GM19467 (cell line): ENCODE measurements at regions not wholly inside any gene's neighbourhood (a gene's known extent, or its start where the extent isn't known, plus 50 kb on each side); places are given as distances from the start of the nearest gene placed in this dataset.
"Not testable (repeated sequence)": the region's sequence is repeated elsewhere in the genome, so short reads cannot be mapped to it uniquely, and the experiment has no call there.

ENCODE experiments used
- ATAC-seq: cut with Tn5 transposase; IDR thresholded peaks from one replicate; pipeline ENCODE4 v1.9.1; 2021; ENCODE audit warnings: mild to moderate bottlenecking, moderate library complexity; ENCODE audit not compliant: unreplicated experiment

DNA sequence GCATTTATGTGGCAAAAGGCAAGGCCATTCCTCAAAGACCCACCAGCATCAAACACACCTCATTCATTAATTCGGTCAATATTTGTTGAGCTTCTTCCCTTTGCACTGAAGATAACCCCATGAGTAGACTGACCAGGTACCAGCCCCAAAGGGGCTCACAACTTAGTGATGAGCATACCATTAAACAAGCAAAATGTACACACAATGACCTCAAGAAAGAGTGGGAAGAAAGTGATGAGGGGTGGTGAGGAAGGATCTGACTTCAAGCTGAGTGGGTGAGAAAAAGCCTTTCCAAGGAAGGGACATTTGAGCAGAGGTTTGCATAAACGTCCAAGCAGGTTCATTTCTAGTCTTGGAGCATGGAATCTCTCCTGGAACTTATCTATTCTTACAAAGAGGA, 562.5 kb downstream of the TOX3 start:
- ATAC-seq, result no peak

DNA sequence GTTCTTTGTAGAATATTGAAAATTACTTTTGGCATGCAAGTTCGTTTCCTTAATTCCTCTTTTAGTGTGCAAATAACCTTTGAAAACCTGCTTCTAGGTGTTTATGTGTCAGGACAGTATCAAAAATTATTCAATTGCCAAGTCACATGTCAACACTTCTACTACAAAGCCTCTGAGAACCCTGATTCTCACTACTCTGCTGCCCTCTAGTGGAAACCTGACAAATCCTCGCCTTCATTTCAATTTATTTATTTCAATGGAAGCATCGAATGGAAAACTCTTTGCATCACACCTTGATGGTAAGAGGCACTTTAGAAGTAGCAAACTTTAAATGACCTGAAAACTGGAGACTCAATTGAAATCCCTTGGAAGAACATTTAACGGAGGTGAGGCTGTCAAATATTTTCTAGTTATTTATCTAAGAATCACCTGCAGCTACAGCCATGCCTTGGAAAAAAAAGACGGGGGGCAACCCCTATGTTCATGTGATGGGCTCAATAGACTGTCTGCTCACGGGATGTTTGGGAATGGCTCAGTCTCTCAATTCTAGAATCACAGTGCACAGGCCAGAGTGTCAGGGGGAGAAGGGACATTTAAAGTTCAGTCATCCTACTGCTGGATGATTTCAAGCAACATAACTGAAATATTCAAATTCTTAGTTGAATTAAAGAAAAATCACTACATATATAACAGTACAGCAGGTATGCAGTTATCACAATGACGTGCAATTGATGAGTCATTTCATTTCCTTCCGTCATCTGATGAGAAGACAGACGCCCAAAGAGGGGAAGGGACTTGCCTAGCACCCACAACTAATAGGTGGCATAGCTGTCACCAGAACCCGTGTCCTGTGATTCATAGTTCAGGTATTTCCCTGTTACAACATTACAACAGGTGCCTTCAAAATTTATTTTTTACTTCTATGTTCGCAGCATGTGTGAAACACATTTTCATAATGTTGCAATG, 563.9 kb downstream of the TOX3 start:
- peak; percentile 53 for ATAC-seq

DNA sequence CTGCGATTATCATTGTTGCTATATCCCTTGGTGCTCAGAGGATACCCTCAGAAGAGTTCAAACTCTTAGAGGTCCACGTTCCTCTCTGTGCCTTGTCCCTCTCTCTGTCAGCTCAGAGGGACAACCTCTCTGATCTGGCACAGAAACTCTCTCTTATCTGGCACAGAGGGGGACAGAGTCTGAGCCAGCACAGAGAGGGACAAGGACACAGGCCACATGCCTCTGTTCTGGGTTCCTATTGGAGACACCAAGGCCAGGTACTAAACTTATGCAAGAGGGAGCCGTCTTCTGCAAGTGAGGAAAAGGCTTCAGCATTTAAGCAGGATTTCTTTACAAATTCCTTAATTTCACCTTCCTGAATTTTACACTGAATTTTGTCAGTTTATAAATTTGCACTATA, 565.2 kb downstream of the TOX3 start:
- ATAC-seq, result no peak

DNA sequence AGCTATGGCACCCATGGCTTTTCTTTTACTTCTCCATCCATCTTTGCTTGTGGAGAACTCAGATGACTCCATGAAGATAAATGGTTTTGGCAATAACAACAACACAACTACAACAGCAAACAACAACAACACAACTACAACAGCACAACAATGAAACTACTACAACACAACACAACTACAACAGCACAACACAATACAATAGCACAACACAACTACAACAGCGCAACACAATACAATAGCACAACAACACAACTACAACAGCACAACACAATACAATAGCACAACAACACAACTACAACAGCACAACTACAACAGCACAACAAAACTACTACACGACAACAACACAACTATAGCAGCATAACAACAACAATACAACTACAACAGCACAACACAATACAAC, 569.4 kb downstream of the TOX3 start:
- ATAC-seq, result not testable (repeated sequence)

DNA sequence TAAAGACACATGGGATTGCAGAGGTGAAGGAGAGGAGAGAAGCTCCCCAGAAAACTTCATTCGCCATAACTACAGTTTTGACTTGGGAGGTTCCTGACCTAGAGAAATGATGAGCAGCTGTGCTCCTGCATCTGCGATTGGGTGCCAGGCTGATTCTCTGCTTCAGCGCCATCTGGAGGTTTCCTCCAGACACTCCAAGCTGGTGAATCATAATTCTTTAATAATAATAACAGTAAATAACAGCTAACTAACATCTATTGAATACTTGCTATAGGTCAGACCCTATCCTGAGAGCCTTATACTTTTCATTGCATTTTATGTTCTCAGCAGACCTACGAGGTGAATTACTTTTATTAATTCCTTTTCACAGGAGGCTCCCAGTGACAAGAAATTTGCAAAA, 575.8 kb downstream of the TOX3 start:
- ATAC-seq, result no peak

DNA sequence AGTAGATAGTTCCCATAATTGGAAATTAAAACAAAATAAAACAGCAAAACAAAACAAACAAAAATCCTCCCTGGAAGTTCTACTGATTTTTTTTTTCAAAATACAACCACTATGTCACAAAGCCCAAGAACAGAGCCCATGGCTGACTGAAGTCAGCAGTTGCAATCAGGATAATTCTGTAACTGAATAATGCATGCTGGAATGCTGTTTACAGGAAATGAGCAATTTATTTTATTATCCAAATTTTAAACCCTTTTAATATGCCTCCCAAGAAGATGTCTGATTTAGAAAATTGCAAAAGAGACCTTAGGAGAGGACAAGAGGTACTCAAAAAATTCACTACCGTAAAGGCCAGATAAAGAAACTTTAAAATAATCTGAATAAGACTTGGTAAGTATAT, 578.2 kb downstream of the TOX3 start:
- no peak for ATAC-seq

DNA sequence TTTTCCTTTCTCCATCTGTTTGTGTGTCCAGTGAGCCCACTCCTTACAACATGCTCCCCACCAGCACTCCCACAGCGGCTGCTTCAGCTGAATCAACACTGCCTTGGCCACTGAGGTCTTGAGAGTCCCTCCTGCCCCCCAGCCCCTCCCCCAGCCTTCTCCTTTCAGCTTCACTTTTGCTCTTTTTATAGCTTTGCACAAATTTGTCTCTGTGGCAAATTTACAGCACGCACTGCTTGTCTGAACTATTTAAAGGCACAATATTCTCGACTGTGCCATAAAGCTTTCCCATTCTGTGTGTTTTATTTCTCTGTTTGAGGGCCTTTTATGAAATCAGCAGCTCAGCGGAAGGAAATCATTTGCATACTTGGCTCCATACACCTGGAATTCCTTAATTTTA, 579.3 kb downstream of the TOX3 start:
- ATAC-seq, result no peak

DNA sequence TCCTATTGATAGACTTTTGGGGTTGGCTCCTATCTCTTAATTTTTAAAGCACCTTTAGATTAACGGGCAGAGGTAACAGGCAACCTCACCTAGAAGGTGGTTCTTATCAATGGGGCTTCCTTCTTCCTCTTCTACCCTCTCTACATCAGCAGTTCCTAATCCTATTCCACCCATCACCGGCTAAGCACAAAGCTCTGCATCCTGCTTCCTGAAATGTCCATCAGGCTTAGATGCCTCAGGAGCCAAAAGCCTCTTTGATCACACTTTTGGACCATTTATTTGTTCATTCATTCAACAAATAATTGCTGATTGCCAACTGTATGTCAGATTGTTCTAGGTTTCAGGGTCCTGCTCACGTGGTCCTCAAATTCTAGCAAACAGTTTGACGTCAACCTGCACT, 586.0 kb downstream of the TOX3 start:
- ATAC-seq, result no peak

DNA sequence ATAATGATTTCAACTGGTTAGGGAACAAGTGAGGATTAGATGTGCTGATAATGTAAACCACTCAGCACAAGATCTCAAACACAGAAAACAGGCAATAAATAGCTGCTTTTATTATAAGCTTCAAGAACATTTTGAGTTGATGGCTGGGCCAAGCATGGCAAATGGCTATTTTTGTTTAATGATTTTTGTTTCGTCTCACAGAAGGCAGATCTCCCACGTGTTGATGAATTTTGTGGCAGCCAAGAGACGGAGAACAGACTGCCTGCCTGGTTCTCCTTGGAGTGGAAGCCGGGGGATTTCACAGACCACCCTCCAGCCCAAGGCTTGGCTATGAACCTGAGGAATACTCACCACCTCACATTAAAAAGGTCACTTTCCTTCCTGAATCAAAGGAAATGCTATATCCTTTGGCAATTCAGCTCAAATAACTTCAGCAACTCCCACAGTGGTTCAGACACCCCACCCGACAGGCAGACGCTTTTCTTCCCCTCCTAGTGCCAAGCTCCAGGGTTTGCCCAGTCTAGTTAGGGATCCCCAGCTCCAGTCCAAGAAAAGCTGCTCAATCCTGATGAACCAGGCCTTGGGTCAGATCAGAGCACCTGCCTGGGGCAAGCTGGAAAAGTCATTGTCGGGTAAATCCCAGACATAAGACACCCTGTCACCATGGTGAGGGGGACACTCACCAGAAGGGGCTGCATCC, 593.5 kb downstream of the TOX3 start:
- no peak for ATAC-seq

DNA sequence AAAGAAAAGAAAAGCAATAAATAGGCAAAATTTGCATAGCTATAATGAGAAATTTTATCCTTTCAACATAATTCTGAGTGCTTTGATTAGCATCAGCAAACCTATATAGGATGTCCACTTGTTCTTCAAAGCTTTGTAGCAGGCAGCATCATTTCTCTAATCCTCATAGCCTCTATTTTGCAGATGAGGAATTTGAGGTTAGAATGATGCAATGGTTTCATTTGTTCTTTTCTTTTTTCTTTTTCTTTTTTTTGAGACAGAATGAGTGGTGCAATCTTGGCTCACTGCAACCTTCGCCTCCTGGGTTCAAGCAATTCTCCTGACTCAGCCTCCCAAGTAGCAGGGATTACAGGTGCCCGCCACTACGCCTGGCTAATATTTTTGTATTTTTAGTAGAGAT, 594.4 kb downstream of the TOX3 start:
- ATAC-seq, result no peak

DNA sequence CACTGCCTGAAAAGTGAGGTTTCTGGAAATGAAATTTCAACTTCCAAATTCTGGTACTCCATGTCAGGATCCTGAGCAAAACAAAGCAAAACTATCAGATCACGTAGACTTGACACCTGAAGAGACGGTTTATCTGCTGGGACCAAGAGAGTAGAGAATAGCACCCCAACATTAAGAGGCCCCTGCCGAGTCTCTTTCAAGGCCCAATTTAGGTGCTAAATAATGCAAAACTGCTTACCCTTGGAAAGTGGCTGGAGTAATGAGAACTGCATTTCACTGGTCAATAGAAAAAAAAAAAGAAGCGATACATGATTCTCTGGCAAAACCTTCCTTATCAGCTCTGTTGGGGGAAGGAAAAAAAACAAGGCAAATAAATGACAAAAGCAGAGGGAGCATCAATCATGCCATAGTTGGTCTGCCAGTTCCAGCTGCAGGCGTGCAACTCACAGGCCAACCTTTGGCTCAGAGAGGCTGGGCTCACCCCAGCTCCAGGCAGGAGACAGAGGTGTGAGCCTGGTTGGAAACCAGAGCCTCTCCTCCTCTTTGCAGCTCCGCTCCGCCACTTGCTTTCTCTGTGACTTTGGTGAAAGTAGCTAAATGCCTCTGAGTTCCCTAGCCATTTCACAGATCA, 595.2 kb downstream of the TOX3 start:
- no peak for ATAC-seq

DNA sequence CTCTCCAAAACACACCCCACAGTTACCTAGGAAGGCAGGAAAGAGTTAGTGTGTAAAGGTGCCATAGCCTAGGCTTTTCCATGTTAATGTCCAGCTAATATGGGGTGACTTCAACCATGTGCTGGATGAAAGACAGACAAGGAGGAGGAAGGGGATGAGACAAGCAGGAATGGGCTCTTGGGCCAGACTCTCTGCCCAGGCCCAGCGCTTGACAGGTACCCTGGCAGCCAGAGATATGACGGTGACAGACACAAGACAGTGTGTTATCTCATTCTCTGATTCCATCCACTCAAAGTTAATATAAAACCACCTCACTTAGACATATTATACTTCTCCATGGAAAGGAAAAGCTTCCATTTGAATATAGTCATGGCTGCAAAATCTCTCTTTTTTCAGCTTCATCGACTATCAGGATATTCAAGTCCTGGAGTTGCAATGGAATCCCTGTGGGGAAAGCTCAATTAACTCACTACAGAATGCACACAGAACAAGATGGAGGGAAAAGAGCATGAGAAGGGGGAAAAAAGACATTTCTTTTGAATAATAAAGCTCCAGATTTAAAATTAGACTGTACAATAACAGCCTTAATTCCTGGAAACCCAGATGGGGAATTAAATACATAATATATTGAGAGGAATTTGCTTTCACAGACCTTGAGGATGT, 596.7 kb downstream of the TOX3 start:
- ATAC-seq, result no peak

DNA sequence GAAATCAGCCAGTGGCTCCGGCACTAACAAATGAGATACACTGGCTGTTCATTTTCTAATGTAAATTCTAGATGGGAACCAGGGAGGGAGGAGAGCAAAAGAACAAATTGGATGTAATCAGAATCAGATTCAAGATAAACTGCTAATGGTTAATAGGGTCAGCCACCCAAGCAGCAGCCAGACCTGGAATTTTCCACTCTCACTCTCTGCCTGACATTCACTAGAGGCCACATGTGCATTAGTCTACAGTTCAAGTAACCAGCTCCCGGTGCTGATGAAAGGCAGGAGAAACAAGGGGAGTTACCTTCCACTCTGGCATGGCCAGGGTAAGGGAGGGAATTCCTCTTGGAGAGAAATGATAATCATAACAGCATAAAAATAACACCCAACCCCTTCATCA, 597.7 kb downstream of the TOX3 start:
- no peak for ATAC-seq

DNA sequence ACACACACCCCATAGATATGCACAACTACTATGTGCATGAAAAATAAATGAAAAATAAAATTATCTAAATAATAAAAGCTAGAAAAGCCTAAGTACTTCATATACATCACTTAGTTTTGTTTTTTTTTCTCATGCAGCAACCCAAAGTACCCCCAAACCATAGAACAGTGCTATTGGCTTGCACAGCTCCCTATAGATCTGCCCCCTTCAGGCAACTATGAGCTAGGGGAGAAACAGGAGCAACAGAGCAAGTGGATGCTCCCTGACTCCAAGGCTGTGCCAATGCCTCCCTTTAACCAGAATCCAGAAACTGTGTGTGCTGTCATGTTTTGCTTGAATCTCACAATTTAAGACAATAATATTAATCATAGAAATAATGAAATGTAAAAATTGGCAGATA, 605.5 kb downstream of the TOX3 start:
- no peak for ATAC-seq

DNA sequence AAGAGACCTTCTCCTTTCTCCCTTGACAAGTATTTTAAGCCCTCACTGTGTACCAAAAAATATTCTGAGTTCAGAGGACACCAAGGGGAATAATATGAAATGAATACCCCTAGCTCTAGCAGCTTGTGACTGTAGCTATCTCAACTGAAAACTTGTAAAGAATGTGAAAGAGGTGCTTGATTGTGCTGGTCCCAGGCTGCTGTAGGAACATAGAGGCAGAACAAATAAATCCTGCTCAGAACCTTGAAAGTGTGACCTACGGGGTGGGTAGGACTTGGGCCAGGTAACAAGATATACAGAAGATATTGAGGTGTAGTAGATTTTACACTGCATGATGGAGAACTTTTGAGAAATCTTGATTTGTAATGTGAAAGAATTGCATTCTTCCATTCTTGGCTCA, 606.8 kb downstream of the TOX3 start:
- no peak for ATAC-seq

DNA sequence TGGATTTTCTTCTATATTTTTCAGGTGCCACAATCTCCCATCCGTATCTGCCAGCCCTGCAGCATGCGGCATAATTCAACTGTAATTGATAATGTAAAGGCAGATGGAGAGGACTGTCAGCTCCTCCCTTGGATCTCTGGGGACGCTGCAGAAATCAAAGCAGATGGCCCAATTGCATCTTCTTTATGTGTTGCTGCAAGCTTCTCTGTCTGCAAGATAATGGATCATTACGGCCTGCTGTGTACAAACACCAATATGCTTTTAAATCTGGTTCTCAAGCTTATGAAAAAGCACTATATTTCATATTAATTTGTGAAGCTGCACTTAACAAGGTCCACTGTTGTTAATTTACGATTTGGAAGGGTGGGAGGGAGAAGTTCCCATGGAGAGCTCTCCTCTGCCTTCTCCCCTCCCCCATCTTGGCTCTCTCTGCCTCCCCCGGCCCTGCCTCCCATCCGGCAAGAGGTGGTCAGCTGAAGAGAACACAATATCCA, 607.5 kb downstream of the TOX3 start:
- no peak for ATAC-seq

DNA sequence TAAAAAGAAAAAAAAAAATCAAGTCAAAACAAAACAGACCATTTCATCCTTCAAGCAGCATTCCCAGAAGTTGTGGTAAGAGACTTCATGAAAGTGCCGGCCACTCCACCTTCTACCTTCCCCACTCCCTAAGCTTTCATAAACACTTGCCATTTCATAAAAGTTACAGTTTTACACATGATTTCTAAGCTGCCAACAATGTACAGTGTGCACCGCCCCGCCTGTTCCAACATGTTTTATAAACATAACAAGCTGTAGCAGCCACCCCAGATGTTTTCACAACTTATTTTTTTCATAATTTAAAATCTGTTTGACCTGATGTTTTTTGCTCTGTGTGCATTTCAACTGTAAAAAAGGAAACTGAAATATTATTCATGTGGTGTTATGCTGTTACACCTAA, 608.1 kb downstream of the TOX3 start:
- ATAC-seq, result no peak

DNA sequence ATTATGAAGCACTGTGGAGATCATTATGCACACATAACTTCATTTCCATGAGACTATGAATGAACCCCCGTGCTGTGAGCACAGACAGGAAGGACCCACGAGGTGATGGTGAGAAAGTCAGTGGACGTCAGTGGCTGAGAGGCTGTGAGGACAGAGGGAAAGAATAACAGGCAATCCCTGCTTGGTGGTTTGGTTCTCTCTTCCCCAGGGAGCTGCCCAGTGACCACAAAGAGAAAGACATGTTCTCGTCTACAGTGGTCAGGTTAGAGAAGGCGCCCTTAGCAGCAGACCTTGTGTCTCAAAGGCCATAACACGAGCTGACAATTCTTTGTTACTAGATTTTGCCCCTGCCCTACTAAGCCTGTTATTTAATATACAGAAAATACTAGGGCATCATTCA, 609.2 kb downstream of the TOX3 start:
- no peak for ATAC-seq

DNA sequence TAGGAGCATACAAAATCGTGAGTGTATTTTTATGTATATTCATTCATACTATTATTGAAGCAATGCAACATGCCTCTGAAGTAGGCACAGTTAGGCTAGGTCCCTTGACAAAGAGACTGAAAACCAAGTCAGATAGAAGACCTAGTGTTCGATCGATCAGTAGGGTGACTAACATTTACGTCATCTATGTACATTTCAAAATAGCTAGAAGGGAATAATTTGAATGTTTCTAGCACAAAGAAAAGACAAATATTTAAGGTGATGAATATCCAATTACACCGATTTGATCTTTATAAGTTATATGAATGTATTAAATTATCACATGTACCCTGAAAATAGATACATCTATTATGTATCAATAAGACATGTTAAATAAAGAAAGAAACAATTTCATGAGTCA, 610.1 kb downstream of the TOX3 start:
- ATAC-seq, result no peak

DNA sequence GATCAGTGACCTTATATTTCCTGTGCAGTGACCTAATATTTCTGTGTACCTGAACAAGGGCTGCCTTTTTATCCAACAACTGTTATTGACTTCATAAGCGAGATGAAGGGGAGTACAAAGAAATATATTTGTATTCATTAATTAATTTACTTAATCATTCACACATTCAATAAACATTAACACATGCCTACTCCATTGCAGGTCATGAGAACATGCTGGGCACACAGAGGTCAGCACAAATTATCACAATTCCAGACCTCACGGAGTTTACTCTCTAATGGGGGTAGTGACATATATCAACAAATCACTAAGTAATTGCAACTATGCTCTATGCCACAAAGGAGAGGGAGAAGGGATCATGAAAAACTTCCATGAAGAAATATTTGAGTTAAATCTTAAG, 614.6 kb downstream of the TOX3 start:
- ATAC-seq, result no peak

DNA sequence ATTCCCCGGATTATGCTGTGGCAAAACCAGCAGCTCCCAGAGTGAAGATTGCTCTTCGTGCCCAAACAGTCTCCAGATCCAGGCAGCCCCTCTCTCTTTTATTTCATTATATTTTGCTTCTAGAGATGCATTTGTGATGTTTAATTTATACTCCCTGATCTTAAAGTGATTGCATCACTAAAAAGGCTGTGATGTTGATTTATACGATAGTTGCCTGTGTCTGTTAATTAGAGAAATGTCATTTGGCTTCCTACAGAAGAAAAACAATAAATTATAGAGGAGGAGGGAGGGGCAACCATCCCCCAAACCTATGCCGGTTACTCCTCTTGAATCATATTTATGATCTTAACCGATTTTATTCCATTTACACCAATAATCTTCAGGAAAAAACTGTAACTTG, 615.3 kb downstream of the TOX3 start:
- no peak for ATAC-seq
